Stimulated activated CD8-positive, alpha-beta memory T cell treated with anti-CD3 and anti-CD28 coated beads, Interleukin-7, amount 100 ng/mL, for 24 hours (primary cell): ENCODE measurements at regions not wholly inside any gene's neighbourhood (a gene's known extent, or its start where the extent isn't known, plus 50 kb on each side); places are given as distances from the start of the nearest gene placed in this dataset.

Experiments
- DNase-seq: peaks from one replicate; pipeline ENCODE4 v3.0.0-alpha.2; 2020; ENCODE audit warnings: low read depth

- no peak for DNase-seq
These were observed 323.7 kb upstream of the KLF6 start for GRCh38 chr10:4108693-4109092.

- DNase-seq = no peak
These were observed 322.4 kb upstream of the KLF6 start for GRCh38 chr10:4107285-4107851.

- DNase-seq = no peak
These were observed 318.6 kb upstream of the KLF6 start for GRCh38 chr10:4103603-4104002.

- DNase-seq = no peak
These were observed 317.9 kb upstream of the KLF6 start for GRCh38 chr10:4102802-4103344.

GRCh38 chr10:4101918-4102654 lies 317.1 kb upstream of the KLF6 start:
- no peak for DNase-seq

- DNase-seq = no peak
These were observed 315.4 kb upstream of the KLF6 start for GRCh38 chr10:4100380-4100779.

GRCh38 chr10:4099202-4099601 lies 314.2 kb upstream of the KLF6 start:
- no peak for DNase-seq

GRCh38 chr10:4095166-4095917 lies 310.3 kb upstream of the KLF6 start:
- DNase-seq = no peak

GRCh38 chr10:4094751-4095150 lies 309.7 kb upstream of the KLF6 start:
- DNase-seq = no peak

- no peak for DNase-seq
These were observed 308.4 kb upstream of the KLF6 start for GRCh38 chr10:4093438-4093837.

GRCh38 chr10:4088354-4089066 lies 303.5 kb upstream of the KLF6 start:
- DNase-seq = no peak

GRCh38 chr10:4086131-4086898 lies 301.3 kb upstream of the KLF6 start:
- DNase-seq = no peak

GRCh38 chr10:4083509-4084003 lies 298.5 kb upstream of the KLF6 start:
- DNase-seq = no peak

GRCh38 chr10:4082861-4083260 lies 297.9 kb upstream of the KLF6 start:
- no peak for DNase-seq

- no peak for DNase-seq
These were observed 296.7 kb upstream of the KLF6 start for GRCh38 chr10:4081685-4082111.

- DNase-seq = no peak
These were observed 295.3 kb upstream of the KLF6 start for GRCh38 chr10:4080225-4080805.

- no peak for DNase-seq
These were observed 294.8 kb upstream of the KLF6 start for GRCh38 chr10:4079803-4080202.

- no peak for DNase-seq
These were observed 292.8 kb upstream of the KLF6 start for GRCh38 chr10:4077804-4078203.

GRCh38 chr10:4076983-4077382 lies 292.0 kb upstream of the KLF6 start:
- DNase-seq = no peak

- DNase-seq = no peak
These were observed 290.4 kb upstream of the KLF6 start for GRCh38 chr10:4075443-4075842.
